Aorta (tissue), 5 donors: ENCODE measurements at regions not wholly inside any gene's neighbourhood (a gene's known extent, or its start where the extent isn't known, plus 50 kb on each side); places are given as distances from the start of the nearest gene placed in this dataset.
"Not testable (repeated sequence)": the region's sequence is repeated elsewhere in the genome, so short reads cannot be mapped to it uniquely, and the experiment has no call there.

Experiments
- ATAC-seq: fragments of 200-7000 bp; cut with Tn5 transposase; one replicate; pipeline ENCODE4 v1.9.1; 2022; ENCODE audit warnings: moderate library complexity; ENCODE audit not compliant: low FRiP score
- DNase-seq, 2 donors: peaks; one replicate each; pipeline ENCODE4 v3.0.0-alpha.2; 2020
- H3K27ac ChIP-seq, 2 donors: one replicate each; pipeline ENCODE4 v1.5.1; 2013; ENCODE audit warnings: low read length in 2 of 2, mild to moderate bottlenecking in 2 of 2, moderate library complexity in 2 of 2, control low read depth in 1 of 2, inconsistent platforms in 1 of 2, low read depth in 1 of 2
- H3K27me3 ChIP-seq, 2 donors: one replicate each; pipeline ENCODE4 v1.6.1; 2013; ENCODE audit warnings: control low read depth in 1 of 2, low read length in 1 of 2, mild to moderate bottlenecking in 1 of 2, moderate library complexity in 1 of 2; ENCODE audit not compliant: insufficient read depth in 2 of 2, control insufficient read depth in 1 of 2
- H3K36me3 ChIP-seq, 2 donors: one replicate each; pipeline ENCODE4 v1.6.1; 2013; ENCODE audit warnings: control low read depth in 1 of 2, low read length in 1 of 2, mild to moderate bottlenecking in 1 of 2; ENCODE audit not compliant: insufficient read depth in 2 of 2, control insufficient read depth in 1 of 2
- H3K4me1 ChIP-seq, 2 donors: one replicate each; pipeline ENCODE4 v1.6.1; 2013; ENCODE audit warnings: low read length in 2 of 2, control low read depth in 1 of 2, mild to moderate bottlenecking in 1 of 2, moderate library complexity in 1 of 2; ENCODE audit not compliant: insufficient read depth in 2 of 2, control insufficient read depth in 1 of 2
- H3K4me3 ChIP-seq, 2 donors: one replicate each; pipeline ENCODE4 v1.5.1; 2013; ENCODE audit warnings: low read length in 2 of 2, control low read depth in 1 of 2, mild to moderate bottlenecking in 1 of 2
- H3K9me3 ChIP-seq: one replicate; pipeline ENCODE4 v1.6.1; 2013; ENCODE audit warnings: mild to moderate bottlenecking, low read length; ENCODE audit not compliant: control insufficient read depth
- WGBS, 2 donors: extraction: QIAGEN DNeasy Blood & Tissue Kit; methylation state at CpG; one replicate each; pipeline ENCODE4 v1.1.7; 2013; 5-methylcytosine and 5-hydroxymethylcytosine counted together
- intact Hi-C, 2 donors: fragments of 100-400 bp; cut with DNase I; formaldehyde crosslinking; loops; one replicate each; pipeline versions ENCODE4 v1.14.2 to v1.15.0; 2022
- donor health status: healthy with polysubstance abuse.
- donor health status: Bipolar disorder and iron deficiency.
- donor health status: DM: no; HTN: no; CAD: no.
- donor health status: DM: no; HTN: no; CAD: no.
- donor health status: DM: yes; HTN: yes; CAD: no.

GRCh38 chr13:60662595-60662994, 265.6 kb downstream of the TDRD3 start:
- Histone ChIP-seq H3K27me3 (no peaks in the 10 kb centered on the region), H3K9me3 (no peaks in the 10 kb centered on the region), H3K36me3 (no peaks in the 10 kb centered on the region), H3K4me3 (no peak overlapping the region), H3K4me1 (no peaks in the 10 kb centered on the region), H3K27ac (no peak overlapping the region)
- ATAC-seq (no peak), DNase-seq (no peak)
- intact Hi-C loops, result no loop called here
- 93 to 97% methylated on average over 1 of the region's 1 CpG for WGBS, 2 donors

GRCh38 chr13:60661521-60661920, 264.5 kb downstream of the TDRD3 start:
- no peaks in the 10 kb centered on the region for H3K9me3 ChIP-seq
- ATAC-seq, result no peak
- intact Hi-C loops, result no loop called here
- H3K27me3 ChIP-seq, result no peaks in the 10 kb centered on the region
- whole genome bisulfite sequencing, 2 donors, result 77 to 80% methylated on average over 3 of the region's 3 CpGs
- no peak overlapping the region for H3K4me3 ChIP-seq
- H3K27ac ChIP-seq, result no peak overlapping the region
- DNase-seq, result no peak
- no peaks in the 10 kb centered on the region for H3K4me1 ChIP-seq
- no peaks in the 10 kb centered on the region for H3K36me3 ChIP-seq

GRCh38 chr13:60657586-60657985, 260.6 kb downstream of the TDRD3 start:
- H3K9me3 ChIP-seq, H3K4me1 ChIP-seq, ATAC-seq, H3K27ac ChIP-seq, H3K36me3 ChIP-seq, intact Hi-C loops, DNase-seq, H3K27me3 ChIP-seq, H3K4me3 ChIP-seq: not testable (repeated sequence)
- WGBS, 2 donors, result 69 to 83% methylated on average over 1 of the region's 1 CpG

GRCh38 chr13:60655256-60655655, 258.2 kb downstream of the TDRD3 start:
- H3K9me3 ChIP-seq, result no peaks in the 10 kb centered on the region
- H3K4me1 ChIP-seq, result no peaks in the 10 kb centered on the region
- DNase-seq (no peak), ATAC-seq (no peak)
- no peak overlapping the region for H3K4me3 ChIP-seq
- no peak overlapping the region for H3K27ac ChIP-seq
- intact Hi-C loops, result no loop called here
- H3K36me3 ChIP-seq, result no peaks in the 10 kb centered on the region
- H3K27me3 ChIP-seq, result no peaks in the 10 kb centered on the region
- WGBS, 2 donors, result 69 to 80% methylated on average over 4 of the region's 4 CpGs

GRCh38 chr13:60654415-60654814, 257.4 kb downstream of the TDRD3 start:
- ATAC-seq (peak; percentile 63), DNase-seq (peak; percentile 42 to 79)
- no peaks in the 10 kb centered on the region for H3K36me3 ChIP-seq
- H3K4me3 ChIP-seq, result no peak overlapping the region
- H3K4me1 ChIP-seq, result no peaks in the 10 kb centered on the region
- no peaks in the 10 kb centered on the region for H3K9me3 ChIP-seq
- H3K27ac ChIP-seq, result no peak overlapping the region
- intact Hi-C loops, result no loop called here
- no peaks in the 10 kb centered on the region for H3K27me3 ChIP-seq
- 4 to 5% methylated on average over 1 of the region's 1 CpG for WGBS, 2 donors

- no peak for ATAC-seq
- H3K9me3 ChIP-seq, result no peaks in the 10 kb centered on the region
- intact Hi-C loops, result no loop called here
Measured at GRCh38 chr13:60647547-60647946, 250.5 kb downstream of the TDRD3 start.

GRCh38 chr13:60646620-60647019, 249.6 kb downstream of the TDRD3 start:
- intact Hi-C loops, result no loop called here
- DNase-seq (no peak), ATAC-seq (no peak)
- WGBS, 2 donors, result 86 to 87% methylated on average over 3 of the region's 3 CpGs
- Histone ChIP-seq H3K4me3 (no peak overlapping the region), H3K9me3 (no peaks in the 10 kb centered on the region), H3K4me1 (no peaks in the 10 kb centered on the region), H3K36me3 (no peaks in the 10 kb centered on the region), H3K27me3 (no peaks in the 10 kb centered on the region), H3K27ac (no peak overlapping the region)

More at GRCh38 chr13:60647547-60647946, 250.5 kb downstream of the TDRD3 start:
- DNase-seq, result no peak
- no peaks in the 10 kb centered on the region for H3K27me3 ChIP-seq
- no peak overlapping the region for H3K27ac ChIP-seq
- no peak overlapping the region for H3K4me3 ChIP-seq
- H3K36me3 ChIP-seq, result no peaks in the 10 kb centered on the region
- no peaks in the 10 kb centered on the region for H3K4me1 ChIP-seq

- Histone ChIP-seq H3K27me3 (no peaks in the 10 kb centered on the region), H3K4me1 (no peaks in the 10 kb centered on the region), H3K4me3 (no peak overlapping the region), H3K36me3 (no peaks in the 10 kb centered on the region), H3K9me3 (no peaks in the 10 kb centered on the region), H3K27ac (no peak overlapping the region)
- ATAC-seq, result no peak
- intact Hi-C loops, result no loop called here
- 29 to 31% methylated on average over 3 of the region's 3 CpGs for whole genome bisulfite sequencing, 2 donors
- DNase-seq, result peak in 1 of 2 donors; percentile 63
Measured at GRCh38 chr13:60645676-60646075, 248.7 kb downstream of the TDRD3 start.

GRCh38 chr13:60642552-60642951, 245.5 kb downstream of the TDRD3 start:
- no peaks in the 10 kb centered on the region for H3K27me3 ChIP-seq
- ATAC-seq, result no peak
- no peak overlapping the region for H3K27ac ChIP-seq
- no peak overlapping the region for H3K4me3 ChIP-seq
- 10 to 11% methylated on average over 4 of the region's 4 CpGs for WGBS, 2 donors
- H3K4me1 ChIP-seq, result no peaks in the 10 kb centered on the region
- intact Hi-C loops, result no loop called here
- H3K36me3 ChIP-seq, result no peaks in the 10 kb centered on the region
- no peak for DNase-seq
- no peaks in the 10 kb centered on the region for H3K9me3 ChIP-seq
